GM06990 (cell line): ENCODE measurements at regions not wholly inside any gene's neighbourhood (a gene's known extent, or its start where the extent isn't known, plus 50 kb on each side); places are given as distances from the start of the nearest gene placed in this dataset.

Experiments
- DNase-seq: peaks from one replicate; pipeline ENCODE4 v3.0.0-alpha.2; 2011; ENCODE audit not compliant: insufficient read length; ENCODE audit errors: extremely low read depth
- H3K27me3 ChIP-seq: replicated peaks from 2 replicates; pipeline ENCODE4 v1.6.0; 2011; ENCODE audit warnings: low read length; ENCODE audit not compliant: control insufficient read depth, insufficient read depth
- H3K36me3 ChIP-seq: 2 replicates; pipeline ENCODE4 v1.5.1; 2011; ENCODE audit warnings: low read length; ENCODE audit not compliant: control insufficient read depth, insufficient read depth
- H3K4me3 ChIP-seq: replicated peaks from 2 replicates; pipeline ENCODE4 v1.5.1; 2011; ENCODE audit warnings: low read depth, mild to moderate bottlenecking, control low read depth, low read length
- CTCF ChIP-seq: IDR thresholded peaks from 2 replicates; pipeline ENCODE4 v1.5.1; 2011; ENCODE audit warnings: low read length, control low read depth, mild to moderate bottlenecking, inconsistent platforms; ENCODE audit not compliant: insufficient read depth, poor library complexity, severe bottlenecking

- H3K4me3 ChIP-seq: no peak overlapping the region
- no peak for TF ChIP-seq CTCF
- H3K36me3 ChIP-seq: no peaks in the 10 kb centered on the region
- DNase-seq: no peak
- H3K27me3 ChIP-seq: no peaks in the 10 kb centered on the region
Measured at GRCh38 chr7:131276748-131277147, 50.9 kb upstream of the MKLN1 start.
